ENCODE measurements at regions not wholly inside any gene's neighbourhood (a gene's known extent, or its start where the extent isn't known, plus 50 kb on each side); places are given as distances from the start of the nearest gene placed in this dataset.

DNA sequence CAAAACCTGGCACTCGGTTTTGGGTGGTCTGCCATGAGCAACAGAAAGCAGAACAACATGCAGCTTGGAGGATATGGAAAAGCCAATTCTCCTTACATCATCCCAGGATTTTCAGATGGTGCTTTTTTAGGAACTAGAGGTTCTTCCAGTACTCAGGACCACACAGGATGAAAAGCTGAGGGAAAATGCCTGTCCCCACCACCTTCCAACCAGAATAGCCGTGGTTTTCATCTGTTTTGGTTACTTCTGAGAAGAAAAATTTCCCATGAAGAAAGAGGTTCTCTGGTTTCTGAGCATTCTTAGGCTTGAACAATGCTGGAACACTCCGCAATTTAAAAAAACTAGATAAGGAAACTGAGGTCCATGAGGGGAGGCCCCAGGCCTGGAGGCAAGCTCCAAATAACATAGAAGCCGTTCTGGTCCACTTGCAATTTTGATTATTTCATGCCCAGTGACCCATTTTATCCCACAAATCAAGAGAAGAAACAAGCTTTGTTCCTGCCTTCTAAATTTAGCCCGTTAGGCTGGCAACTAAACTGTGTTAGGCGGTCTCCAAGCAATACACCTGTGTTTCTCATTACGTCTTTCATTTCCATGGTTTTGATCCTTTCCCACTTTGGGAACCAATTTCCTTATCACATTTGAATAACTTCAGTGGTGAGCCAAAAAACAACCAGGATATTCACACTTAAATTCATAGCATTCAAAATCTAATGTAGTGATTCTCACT lies 79.2 kb upstream of the SPIN1 start:
- no peak for DNase-seq (ENCODE audit: low spot score)
- Histone ChIP-seq H3K27ac (no peak overlapping the region), H3K4me1 (peaks cover 0 to 8% of the 10 kb centered on the region in 2 donors), H3K9me3 (no peaks in the 10 kb centered on the region), H3K36me3 (no peaks in the 10 kb centered on the region), H3K4me3 (no peak overlapping the region), H3K27me3 (no peaks in the 10 kb centered on the region)
- TF ChIP-seq, protein P1, sequence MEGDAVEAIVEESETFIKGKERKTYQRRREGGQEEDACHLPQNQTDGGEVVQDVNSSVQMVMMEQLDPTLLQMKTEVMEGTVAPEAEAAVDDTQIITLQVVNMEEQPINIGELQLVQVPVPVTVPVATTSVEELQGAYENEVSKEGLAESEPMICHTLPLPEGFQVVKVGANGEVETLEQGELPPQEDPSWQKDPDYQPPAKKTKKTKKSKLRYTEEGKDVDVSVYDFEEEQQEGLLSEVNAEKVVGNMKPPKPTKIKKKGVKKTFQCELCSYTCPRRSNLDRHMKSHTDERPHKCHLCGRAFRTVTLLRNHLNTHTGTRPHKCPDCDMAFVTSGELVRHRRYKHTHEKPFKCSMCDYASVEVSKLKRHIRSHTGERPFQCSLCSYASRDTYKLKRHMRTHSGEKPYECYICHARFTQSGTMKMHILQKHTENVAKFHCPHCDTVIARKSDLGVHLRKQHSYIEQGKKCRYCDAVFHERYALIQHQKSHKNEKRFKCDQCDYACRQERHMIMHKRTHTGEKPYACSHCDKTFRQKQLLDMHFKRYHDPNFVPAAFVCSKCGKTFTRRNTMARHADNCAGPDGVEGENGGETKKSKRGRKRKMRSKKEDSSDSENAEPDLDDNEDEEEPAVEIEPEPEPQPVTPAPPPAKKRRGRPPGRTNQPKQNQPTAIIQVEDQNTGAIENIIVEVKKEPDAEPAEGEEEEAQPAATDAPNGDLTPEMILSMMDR (IDR thresholded peaks at IDR 0.05): no peak

GRCh38 chr9:88307136-88307535 lies 81.1 kb upstream of the SPIN1 start:
- H3K27ac ChIP-seq: no peak overlapping the region
- DNase-seq (ENCODE audit: low spot score): no peak
- no peak overlapping the region for H3K4me3 ChIP-seq
- H3K4me1 ChIP-seq: peaks cover 0 to 8% of the 10 kb centered on the region in 2 donors
- TF ChIP-seq, protein P1 (IDR thresholded peaks at IDR 0.05): no peak
- no peaks in the 10 kb centered on the region for H3K27me3 ChIP-seq
- no peaks in the 10 kb centered on the region for H3K9me3 ChIP-seq
- no peaks in the 10 kb centered on the region for H3K36me3 ChIP-seq

GRCh38 chr9:88303721-88304451 lies 84.4 kb upstream of the SPIN1 start:
- no peaks in the 10 kb centered on the region for H3K4me1 ChIP-seq
- no peaks in the 10 kb centered on the region for H3K27me3 ChIP-seq
- no peak for DNase-seq (ENCODE audit: low spot score)
- H3K36me3 ChIP-seq: no peaks in the 10 kb centered on the region
- no peaks in the 10 kb centered on the region for H3K9me3 ChIP-seq
- H3K27ac ChIP-seq: no peak overlapping the region
- H3K4me3 ChIP-seq: no peak overlapping the region
- TF ChIP-seq, protein P1 (IDR thresholded peaks at IDR 0.05): no peak

GRCh38 chr9:88302579-88303324 lies 85.5 kb upstream of the SPIN1 start:
- TF ChIP-seq, protein P1 (IDR thresholded peaks at IDR 0.05): no peak
- Histone ChIP-seq H3K27ac (no peak overlapping the region), H3K9me3 (no peaks in the 10 kb centered on the region), H3K27me3 (no peaks in the 10 kb centered on the region), H3K4me3 (no peak overlapping the region), H3K4me1 (no peaks in the 10 kb centered on the region), H3K36me3 (no peaks in the 10 kb centered on the region)
- no peak for DNase-seq (ENCODE audit: low spot score)

GRCh38 chr9:88300556-88300955 lies 87.7 kb upstream of the SPIN1 start:
- no peaks in the 10 kb centered on the region for H3K9me3 ChIP-seq
- DNase-seq (ENCODE audit: low spot score): no peak
- H3K4me3 ChIP-seq: no peak overlapping the region
- H3K4me1 ChIP-seq: no peaks in the 10 kb centered on the region
- no peaks in the 10 kb centered on the region for H3K27me3 ChIP-seq
- TF ChIP-seq, protein P1 (IDR thresholded peaks at IDR 0.05): no peak
- no peak overlapping the region for H3K27ac ChIP-seq
- no peaks in the 10 kb centered on the region for H3K36me3 ChIP-seq
